ENCODE measurements at regions not wholly inside any gene's neighbourhood (a gene's known extent, or its start where the extent isn't known, plus 50 kb on each side); places are given as distances from the start of the nearest gene placed in this dataset.

DNA sequence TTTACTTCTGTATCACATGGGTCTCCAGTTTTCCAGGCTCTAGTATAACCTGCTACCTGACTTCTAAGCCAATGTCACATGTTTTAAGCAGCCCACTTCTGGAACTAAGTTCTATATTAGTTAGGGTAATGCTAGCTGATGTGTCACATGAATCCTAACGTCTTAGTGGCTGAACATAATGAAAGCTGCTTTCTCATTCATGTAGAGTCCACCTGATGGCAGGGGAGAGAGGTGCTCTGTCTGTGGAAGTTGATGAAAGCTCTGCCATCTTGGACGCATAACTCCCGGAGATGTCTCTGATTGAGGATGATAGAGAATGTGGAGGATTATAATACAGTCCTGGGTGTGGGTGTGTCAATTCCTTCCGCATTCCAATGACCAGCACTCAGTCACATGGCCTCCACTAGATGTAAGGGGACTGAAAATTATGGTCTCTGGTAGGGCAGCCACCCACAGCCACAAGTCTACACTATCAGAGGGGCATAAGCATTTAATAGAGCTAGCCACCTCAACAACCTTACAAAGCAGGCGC, 234.4 kb upstream of the CRY1 start:
- DNase-seq (ENCODE audit: low spot score), result no peak
- Mint-ChIP-seq H3K27me3 (ENCODE audit: low read depth) (peaks cover 41% of the 10 kb centered on the region), H3K4me1 (ENCODE audit: low read depth) (peaks cover 10% of the 10 kb centered on the region), H3K9me3 (ENCODE audit: low read depth) (no peaks in the 10 kb centered on the region), H3K4me3 (ENCODE audit: unreplicated experiment) (no peak overlapping the region), H3K36me3 (ENCODE audit: low read depth) (no peaks in the 10 kb centered on the region), H3K27ac (ENCODE audit: unreplicated experiment) (no peak overlapping the region)
- TF ChIP-seq, protein P1, sequence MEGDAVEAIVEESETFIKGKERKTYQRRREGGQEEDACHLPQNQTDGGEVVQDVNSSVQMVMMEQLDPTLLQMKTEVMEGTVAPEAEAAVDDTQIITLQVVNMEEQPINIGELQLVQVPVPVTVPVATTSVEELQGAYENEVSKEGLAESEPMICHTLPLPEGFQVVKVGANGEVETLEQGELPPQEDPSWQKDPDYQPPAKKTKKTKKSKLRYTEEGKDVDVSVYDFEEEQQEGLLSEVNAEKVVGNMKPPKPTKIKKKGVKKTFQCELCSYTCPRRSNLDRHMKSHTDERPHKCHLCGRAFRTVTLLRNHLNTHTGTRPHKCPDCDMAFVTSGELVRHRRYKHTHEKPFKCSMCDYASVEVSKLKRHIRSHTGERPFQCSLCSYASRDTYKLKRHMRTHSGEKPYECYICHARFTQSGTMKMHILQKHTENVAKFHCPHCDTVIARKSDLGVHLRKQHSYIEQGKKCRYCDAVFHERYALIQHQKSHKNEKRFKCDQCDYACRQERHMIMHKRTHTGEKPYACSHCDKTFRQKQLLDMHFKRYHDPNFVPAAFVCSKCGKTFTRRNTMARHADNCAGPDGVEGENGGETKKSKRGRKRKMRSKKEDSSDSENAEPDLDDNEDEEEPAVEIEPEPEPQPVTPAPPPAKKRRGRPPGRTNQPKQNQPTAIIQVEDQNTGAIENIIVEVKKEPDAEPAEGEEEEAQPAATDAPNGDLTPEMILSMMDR (IDR thresholded peaks at IDR 0.05), result no peak

DNA sequence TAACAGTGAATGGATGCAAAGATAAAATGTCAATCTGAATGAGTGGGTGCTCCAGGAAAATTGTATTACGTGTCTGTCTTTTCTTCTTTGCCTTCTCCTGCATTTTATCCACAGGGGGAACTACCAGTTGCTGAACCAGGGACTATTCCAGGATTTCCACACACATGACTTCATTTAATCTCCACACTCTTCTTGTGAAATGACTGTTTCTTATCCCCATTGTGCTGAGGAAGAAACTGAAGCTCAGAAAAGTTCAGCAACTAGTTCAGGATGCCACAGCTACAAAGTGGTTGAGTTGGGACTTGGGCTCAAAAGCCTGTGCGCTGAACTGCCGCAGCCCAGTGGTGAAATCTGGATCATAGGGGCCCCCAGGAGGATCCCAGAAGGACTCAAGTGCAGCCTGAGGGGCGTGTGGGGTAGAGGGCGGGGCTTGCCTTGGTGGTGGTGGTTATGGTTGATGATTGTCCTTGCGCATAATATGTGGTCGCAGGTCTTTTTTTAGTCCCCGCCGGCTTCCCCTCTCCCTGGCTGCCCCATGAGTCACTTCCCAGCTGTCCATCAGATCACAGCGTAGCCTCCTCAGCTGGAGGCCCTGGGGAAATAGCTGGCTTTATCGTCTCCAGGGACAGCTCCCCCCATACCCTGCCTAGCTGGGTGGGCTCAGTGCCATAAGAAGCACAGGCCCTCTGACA, 235.2 kb upstream of the CRY1 start:
- H3K27me3 Mint-ChIP-seq (ENCODE audit: low read depth), result peaks cover 39% of the 10 kb centered on the region
- H3K9me3 Mint-ChIP-seq (ENCODE audit: low read depth), result no peaks in the 10 kb centered on the region
- no peak overlapping the region for H3K4me3 Mint-ChIP-seq (ENCODE audit: unreplicated experiment)
- no peak for DNase-seq (ENCODE audit: low spot score)
- H3K27ac Mint-ChIP-seq (ENCODE audit: unreplicated experiment), result no peak overlapping the region
- H3K4me1 Mint-ChIP-seq (ENCODE audit: low read depth), result peaks cover 10% of the 10 kb centered on the region
- TF ChIP-seq, protein P1 (IDR thresholded peaks at IDR 0.05), result no peak
- H3K36me3 Mint-ChIP-seq (ENCODE audit: low read depth), result no peaks in the 10 kb centered on the region

DNA sequence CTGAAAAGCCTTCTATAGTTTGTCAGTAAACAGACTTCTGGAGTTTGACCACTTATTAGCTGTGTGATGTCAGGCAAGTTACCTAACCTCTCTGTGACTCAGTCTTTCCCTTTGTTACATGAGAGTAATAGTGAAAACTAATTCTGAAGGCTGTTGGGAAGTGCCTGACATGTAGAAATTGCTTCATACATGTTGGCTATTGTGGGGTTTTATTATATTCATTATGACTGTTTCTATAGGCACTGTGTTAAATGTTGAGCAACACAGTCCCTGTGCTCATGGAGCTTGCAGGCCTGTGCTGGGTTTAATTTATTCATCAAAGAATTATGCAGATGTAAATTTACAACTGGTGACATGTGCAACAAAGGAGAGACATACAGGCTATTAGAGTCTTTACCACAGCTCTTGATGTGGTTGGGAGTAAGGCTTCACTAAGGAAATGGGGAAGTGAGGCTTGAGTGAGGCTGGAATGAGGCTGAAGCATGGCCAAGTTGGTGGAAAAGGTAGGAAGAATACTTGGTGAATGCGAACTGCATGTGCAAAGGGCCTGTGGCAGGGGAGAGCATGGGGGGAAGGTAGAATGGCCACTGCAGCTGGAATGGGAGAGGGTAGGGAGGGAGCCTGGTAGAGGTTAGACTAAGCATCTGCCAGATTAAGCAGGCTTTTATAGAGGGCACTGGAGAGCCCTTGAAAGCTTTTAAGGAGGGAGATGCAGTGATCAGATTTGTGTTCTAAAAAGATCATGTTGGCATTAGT, 236.4 kb upstream of the CRY1 start:
- Mint-ChIP-seq H3K36me3 (ENCODE audit: low read depth) (no peaks in the 10 kb centered on the region), H3K9me3 (ENCODE audit: low read depth) (no peaks in the 10 kb centered on the region), H3K27ac (ENCODE audit: unreplicated experiment) (no peak overlapping the region), H3K4me3 (ENCODE audit: unreplicated experiment) (no peak overlapping the region), H3K27me3 (ENCODE audit: low read depth) (peaks cover 40% of the 10 kb centered on the region), H3K4me1 (ENCODE audit: low read depth) (peaks cover 10% of the 10 kb centered on the region)
- TF ChIP-seq, protein P1 (IDR thresholded peaks at IDR 0.05), result no peak
- DNase-seq (ENCODE audit: low spot score), result no peak

DNA sequence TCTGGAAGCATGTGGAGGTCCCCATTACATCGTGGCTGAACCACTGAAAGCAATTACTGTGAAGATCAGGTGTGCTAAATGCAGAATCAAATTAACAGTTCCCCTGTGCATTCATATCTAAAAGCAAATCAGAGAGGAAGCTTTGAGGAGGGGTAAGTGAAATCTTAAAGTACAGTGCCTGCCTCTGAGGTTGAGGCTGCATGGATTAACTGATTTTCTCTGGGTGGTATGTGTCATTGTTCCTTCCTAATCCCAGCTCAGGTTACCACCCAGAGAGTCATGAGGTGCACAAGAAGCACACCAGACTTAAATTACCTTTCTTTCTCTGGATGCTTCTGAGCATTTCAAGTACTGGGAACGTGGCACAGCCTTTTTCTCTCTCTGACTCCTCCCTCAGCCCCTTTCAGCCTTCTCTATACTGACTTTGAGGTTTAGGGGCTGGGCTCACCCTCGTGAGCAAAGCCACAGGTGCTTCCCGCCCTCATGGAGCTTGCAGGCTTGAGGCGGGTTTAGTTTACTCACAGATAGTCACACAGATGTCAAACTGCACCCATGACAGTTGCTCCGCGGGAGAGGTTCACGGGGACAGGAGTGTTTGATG, 237.6 kb upstream of the CRY1 start:
- Mint-ChIP-seq H3K36me3 (ENCODE audit: low read depth) (no peaks in the 10 kb centered on the region), H3K4me3 (ENCODE audit: unreplicated experiment) (no peak overlapping the region), H3K27me3 (ENCODE audit: low read depth) (peaks cover 38% of the 10 kb centered on the region), H3K4me1 (ENCODE audit: low read depth) (peaks cover 10% of the 10 kb centered on the region), H3K27ac (ENCODE audit: unreplicated experiment) (no peak overlapping the region), H3K9me3 (ENCODE audit: low read depth) (no peaks in the 10 kb centered on the region)
- TF ChIP-seq, protein P1 (IDR thresholded peaks at IDR 0.05), result no peak
- no peak for DNase-seq (ENCODE audit: low spot score)

DNA sequence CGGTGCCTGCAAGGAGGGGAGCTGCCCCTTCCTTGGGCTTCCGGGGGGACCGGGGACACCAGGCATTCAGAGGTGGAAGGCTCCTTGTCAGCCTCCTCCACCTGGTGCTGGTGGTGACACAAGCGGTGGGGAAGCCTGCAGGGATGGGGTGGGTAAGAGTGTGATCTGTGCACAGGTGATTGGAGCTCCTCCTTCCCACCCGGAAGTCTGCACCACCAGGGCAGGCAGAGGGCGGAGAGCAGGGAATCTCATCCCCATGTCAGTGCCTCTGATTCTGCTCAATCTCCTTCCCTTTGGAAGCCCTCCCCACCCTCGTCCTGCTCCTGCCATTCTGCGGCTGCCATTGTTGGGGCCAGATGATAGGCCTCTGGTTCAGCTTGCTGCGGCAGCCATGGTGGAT, 238.1 kb upstream of the CRY1 start:
- Mint-ChIP-seq H3K4me1 (ENCODE audit: low read depth) (peaks cover 10% of the 10 kb centered on the region), H3K36me3 (ENCODE audit: low read depth) (no peaks in the 10 kb centered on the region), H3K27ac (ENCODE audit: unreplicated experiment) (no peak overlapping the region), H3K27me3 (ENCODE audit: low read depth) (peaks cover 38% of the 10 kb centered on the region), H3K9me3 (ENCODE audit: low read depth) (no peaks in the 10 kb centered on the region), H3K4me3 (ENCODE audit: unreplicated experiment) (no peak overlapping the region)
- TF ChIP-seq, protein P1 (IDR thresholded peaks at IDR 0.05), result no peak
- no peak for DNase-seq (ENCODE audit: low spot score)

Measured in chondrocyte (in vitro differentiated cells).